IMR-90 (cell line): ENCODE measurements at regions not wholly inside any gene's neighbourhood (a gene's known extent, or its start where the extent isn't known, plus 50 kb on each side); places are given as distances from the start of the nearest gene placed in this dataset.

ENCODE experiments used
- BHLHE40 ChIP-seq: fragments of 150-350 bp; IDR thresholded peaks from 2 replicates; pipeline ENCODE4 v1.6.1; 2016; ENCODE audit warnings: mild to moderate bottlenecking, low read depth, low read length
- CEBPB ChIP-seq: IDR thresholded peaks from 2 replicates; pipeline ENCODE4 v1.6.1; 2012; ENCODE audit warnings: low read depth, low read length, improper control_type of control experiment
- MAZ ChIP-seq: IDR thresholded peaks from 2 replicates; pipeline ENCODE4 v1.6.1; 2012; ENCODE audit warnings: low read depth, mild to moderate bottlenecking, low read length, improper control_type of control experiment, moderate library complexity, borderline replicate concordance
- MXI1 ChIP-seq: IDR thresholded peaks from 2 replicates; pipeline ENCODE4 v1.6.1; 2012; ENCODE audit warnings: low read depth, mild to moderate bottlenecking, low read length, moderate library complexity, borderline replicate concordance
- POLR2A ChIP-seq: IDR thresholded peaks from 2 replicates; pipeline ENCODE4 v1.6.1; 2012; ENCODE audit warnings: mild to moderate bottlenecking, low read depth, low read length
- RCOR1 ChIP-seq: IDR thresholded peaks from 2 replicates; pipeline ENCODE4 v1.6.1; 2012; ENCODE audit warnings: mild to moderate bottlenecking, low read length, improper control_type of control experiment; ENCODE audit not compliant: insufficient replicate concordance
- RFX5 ChIP-seq: IDR thresholded peaks from 2 replicates; pipeline ENCODE4 v1.8.0; 2012; ENCODE audit warnings: low read depth, mild to moderate bottlenecking, low read length, moderate library complexity
- SMC3 ChIP-seq: fragments of 150-350 bp; IDR thresholded peaks from 2 replicates; pipeline ENCODE4 v1.6.1; 2016; ENCODE audit warnings: low read depth, mild to moderate bottlenecking, antibody characterized with exemption, low read length, moderate library complexity
- TF ChIP-seq, protein P1 (sequence below): conservative IDR thresholded peaks from 2 replicates; pipeline ENCODE4 v1.5.1; 2012; ENCODE audit warnings: mild to moderate bottlenecking, low read depth, low read length, improper control_type of control experiment
- TF ChIP-seq, protein P2 (sequence below): fragments of 150-350 bp; IDR thresholded peaks from 2 replicates; pipeline ENCODE4 v1.6.1; 2017; ENCODE audit warnings: mild to moderate bottlenecking, antibody characterized with exemption, low read length, low read depth

GRCh38 chr21:28581976-28582375 is 410.7 kb downstream of the LTN1 start:
- TF ChIP-seq, protein P1, sequence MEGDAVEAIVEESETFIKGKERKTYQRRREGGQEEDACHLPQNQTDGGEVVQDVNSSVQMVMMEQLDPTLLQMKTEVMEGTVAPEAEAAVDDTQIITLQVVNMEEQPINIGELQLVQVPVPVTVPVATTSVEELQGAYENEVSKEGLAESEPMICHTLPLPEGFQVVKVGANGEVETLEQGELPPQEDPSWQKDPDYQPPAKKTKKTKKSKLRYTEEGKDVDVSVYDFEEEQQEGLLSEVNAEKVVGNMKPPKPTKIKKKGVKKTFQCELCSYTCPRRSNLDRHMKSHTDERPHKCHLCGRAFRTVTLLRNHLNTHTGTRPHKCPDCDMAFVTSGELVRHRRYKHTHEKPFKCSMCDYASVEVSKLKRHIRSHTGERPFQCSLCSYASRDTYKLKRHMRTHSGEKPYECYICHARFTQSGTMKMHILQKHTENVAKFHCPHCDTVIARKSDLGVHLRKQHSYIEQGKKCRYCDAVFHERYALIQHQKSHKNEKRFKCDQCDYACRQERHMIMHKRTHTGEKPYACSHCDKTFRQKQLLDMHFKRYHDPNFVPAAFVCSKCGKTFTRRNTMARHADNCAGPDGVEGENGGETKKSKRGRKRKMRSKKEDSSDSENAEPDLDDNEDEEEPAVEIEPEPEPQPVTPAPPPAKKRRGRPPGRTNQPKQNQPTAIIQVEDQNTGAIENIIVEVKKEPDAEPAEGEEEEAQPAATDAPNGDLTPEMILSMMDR = no peak
- TF ChIP-seq RCOR1 = no peak
- TF ChIP-seq POLR2A = no peak
- TF ChIP-seq MXI1 = no peak
- no peak for TF ChIP-seq CEBPB
- no peak for TF ChIP-seq BHLHE40
- TF ChIP-seq, protein P2, sequence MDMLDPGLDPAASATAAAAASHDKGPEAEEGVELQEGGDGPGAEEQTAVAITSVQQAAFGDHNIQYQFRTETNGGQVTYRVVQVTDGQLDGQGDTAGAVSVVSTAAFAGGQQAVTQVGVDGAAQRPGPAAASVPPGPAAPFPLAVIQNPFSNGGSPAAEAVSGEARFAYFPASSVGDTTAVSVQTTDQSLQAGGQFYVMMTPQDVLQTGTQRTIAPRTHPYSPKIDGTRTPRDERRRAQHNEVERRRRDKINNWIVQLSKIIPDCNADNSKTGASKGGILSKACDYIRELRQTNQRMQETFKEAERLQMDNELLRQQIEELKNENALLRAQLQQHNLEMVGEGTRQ = no peak
- TF ChIP-seq RFX5 = no peak
- no peak for TF ChIP-seq SMC3
- TF ChIP-seq MAZ = no peak
